ENCODE measurements at regions not wholly inside any gene's neighbourhood (a gene's known extent, or its start where the extent isn't known, plus 50 kb on each side); places are given as distances from the start of the nearest gene placed in this dataset.

GRCh38 chr4:124519196-124519595, 193.3 kb downstream of the ANKRD50 start:
- no peak overlapping the region for H3K4me3 ChIP-seq
- no peak overlapping the region for H3K27ac ChIP-seq

DNA sequence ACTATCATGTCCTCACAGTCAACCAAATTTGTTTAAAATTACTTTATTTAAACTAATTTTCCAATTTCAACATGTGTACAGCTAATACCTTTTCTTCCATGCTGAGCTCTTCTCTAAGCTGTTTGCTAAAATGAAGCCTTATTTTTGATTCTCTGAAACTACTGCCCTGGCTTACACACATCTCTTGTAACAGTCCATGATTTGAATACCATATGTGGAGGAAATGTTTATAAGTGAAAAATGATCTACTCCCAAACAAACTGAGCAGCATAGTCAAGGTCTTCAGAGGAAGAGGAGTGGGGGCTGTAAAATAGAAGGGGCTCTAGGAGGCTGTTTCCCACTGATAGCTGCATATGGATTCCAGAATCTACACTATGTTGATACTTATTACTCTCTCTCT, 188.7 kb downstream of the ANKRD50 start:
- H3K27ac ChIP-seq, result no peak overlapping the region
- H3K4me3 ChIP-seq, result no peak overlapping the region

DNA sequence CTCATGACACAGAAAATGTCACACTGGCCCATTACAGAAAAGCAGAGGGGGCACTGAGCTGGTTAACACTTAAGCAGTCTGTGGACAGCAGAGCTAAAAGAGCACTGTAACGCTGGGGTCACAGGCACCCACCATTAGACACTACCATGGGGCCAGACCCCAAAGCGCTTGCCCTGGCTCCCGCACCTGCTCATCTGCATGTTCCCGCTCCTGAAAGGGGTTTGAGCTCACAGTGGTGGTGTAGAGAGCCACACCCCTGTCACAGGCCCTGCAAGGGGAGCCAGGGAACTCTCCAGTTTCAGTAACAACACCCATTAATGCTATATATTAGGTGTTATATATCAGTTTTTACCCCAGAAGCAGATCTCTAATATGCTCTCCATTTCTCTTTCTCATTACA, 187.0 kb downstream of the ANKRD50 start:
- no peak overlapping the region for H3K27ac ChIP-seq
- H3K4me3 ChIP-seq, result no peak overlapping the region

DNA sequence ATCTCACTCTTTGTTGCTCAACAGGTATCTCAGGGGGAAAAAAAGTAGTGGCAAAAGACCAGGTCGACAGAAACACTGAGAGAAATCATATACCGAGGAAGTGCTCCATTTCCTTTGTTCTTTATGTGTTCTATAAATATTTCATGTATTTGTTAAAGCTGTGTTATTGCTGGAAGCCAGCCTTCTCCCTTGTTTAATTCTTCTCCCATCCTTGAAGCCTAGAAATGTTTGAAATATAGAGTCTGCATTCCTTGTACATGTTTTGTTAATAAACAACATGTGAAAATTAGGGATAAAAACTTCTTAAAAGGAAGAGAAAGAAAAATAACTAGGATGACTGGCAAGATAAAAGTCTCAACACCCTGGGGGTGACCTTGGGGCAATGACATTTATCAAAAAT, 186.2 kb downstream of the ANKRD50 start:
- Histone ChIP-seq H3K4me3 (no peak overlapping the region), H3K27ac (no peak overlapping the region)

- Histone ChIP-seq H3K4me3 (no peak overlapping the region), H3K27ac (no peak overlapping the region)
These were observed 185.8 kb downstream of the ANKRD50 start for GRCh38 chr4:124526769-124527168.

DNA sequence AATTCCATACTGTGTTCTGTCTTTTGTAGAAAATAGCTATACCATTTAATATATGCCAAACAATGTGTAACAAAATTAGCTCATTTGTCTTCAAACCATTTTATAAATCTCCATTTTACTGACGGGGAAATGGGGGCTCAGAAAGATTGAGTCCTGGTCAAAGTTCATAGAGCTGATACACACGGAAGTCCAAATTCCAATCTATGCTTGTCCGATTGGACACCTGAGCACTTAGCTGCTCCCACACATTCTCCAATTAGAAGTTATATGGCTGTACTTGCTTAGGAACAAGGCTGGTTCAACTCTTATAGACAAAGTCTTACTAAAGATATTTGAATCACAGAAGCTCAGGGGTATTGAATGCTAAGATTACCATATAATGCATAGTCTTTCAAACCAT, 185.2 kb downstream of the ANKRD50 start:
- Histone ChIP-seq H3K27ac (no peak overlapping the region), H3K4me3 (no peak overlapping the region)

- no peak overlapping the region for H3K4me3 ChIP-seq
- no peak overlapping the region for H3K27ac ChIP-seq
These were observed 183.4 kb downstream of the ANKRD50 start for GRCh38 chr4:124529131-124529530.

GRCh38 chr4:124530464-124531077, 182.0 kb downstream of the ANKRD50 start:
- H3K27ac ChIP-seq, result no peak overlapping the region

DNA sequence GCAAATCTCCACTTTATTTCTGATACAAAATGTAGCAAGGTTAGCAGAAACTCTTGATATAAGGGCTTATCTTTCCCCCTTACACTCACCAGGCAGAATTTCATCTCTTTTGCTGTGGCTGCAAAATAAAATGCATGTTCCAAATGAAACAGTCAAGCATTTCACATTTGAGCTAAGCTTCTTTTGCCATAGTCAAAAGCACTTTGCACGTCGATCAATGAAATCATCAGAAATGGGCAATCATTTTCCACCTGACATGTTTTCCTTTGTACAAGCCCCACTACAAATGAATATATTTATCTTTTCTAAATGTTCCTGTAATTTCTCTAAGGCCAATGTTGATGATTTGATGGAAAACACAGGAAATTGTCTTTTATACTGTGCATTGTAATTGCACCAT, 178.4 kb downstream of the ANKRD50 start:
- no peak overlapping the region for H3K4me3 ChIP-seq
- no peak overlapping the region for H3K27ac ChIP-seq

More at GRCh38 chr4:124530464-124531077, 182.0 kb downstream of the ANKRD50 start:
- no peak overlapping the region for H3K4me3 ChIP-seq

- Histone ChIP-seq H3K27ac (no peak overlapping the region), H3K4me3 (no peak overlapping the region)
These were observed 177.5 kb downstream of the ANKRD50 start for GRCh38 chr4:124535003-124535402.

DNA sequence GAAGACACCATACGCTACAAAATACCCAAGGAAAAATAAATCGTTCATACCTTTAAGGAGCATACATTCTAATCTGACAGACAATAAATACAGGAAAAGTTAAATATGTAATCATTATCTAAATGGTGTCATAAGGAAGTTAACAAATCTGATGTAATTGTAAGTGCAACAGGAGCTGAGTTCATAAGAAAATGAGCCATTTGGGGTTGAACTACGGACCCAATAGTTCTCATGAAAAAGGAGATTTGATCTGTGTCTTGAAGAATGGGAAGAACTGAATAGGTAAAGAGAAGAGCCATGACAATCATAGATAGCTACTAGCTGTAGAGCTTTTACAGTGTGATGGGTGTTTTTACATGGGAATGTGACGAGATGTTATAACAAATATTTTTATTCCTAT, 175.6 kb downstream of the ANKRD50 start:
- H3K4me3 ChIP-seq, result no peak overlapping the region
- H3K27ac ChIP-seq, result no peak overlapping the region

- H3K4me3 ChIP-seq, result no peak overlapping the region
- H3K27ac ChIP-seq, result no peak overlapping the region
These were observed 174.6 kb downstream of the ANKRD50 start for GRCh38 chr4:124537971-124538370.

- H3K27ac ChIP-seq, result no peak overlapping the region
- H3K4me3 ChIP-seq, result no peak overlapping the region
These were observed 172.5 kb downstream of the ANKRD50 start for GRCh38 chr4:124540014-124540413.

DNA sequence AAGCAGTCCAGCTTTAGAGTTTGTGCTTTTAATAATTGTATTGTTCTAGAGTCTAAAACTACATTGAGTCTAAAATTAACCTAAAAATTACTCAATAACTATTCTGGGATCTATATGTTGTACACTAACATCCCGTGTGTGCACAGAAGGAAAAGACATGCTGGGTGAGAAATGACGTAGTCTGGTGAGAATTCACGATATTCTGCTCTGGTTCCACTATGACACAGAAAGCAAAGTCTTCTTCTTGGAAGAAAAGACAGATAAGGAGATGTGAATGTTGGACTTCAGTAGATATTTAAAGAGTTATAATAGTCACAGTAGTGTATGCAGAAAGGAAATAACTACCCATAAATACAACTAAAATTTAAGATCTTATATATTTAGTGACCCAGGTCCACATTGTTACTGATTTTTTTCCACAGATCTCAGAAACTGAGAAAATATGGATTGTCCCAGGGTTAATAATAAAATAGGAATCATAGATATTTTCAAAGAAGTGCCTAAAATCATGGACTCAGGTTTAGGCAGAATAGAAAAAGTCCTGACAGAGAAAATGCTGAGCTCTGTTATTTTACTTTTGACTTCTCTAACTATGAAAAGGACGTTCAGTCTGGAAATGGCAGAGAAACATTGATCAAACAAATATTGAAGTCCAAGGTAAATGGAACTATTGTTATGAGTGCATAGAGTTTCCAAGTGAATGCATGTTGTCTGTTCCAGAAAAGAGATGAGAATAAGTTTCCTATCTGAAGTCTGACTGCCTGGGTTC, 170.7 kb downstream of the ANKRD50 start:
- Histone ChIP-seq H3K27ac (no peak overlapping the region), H3K4me3 (no peak overlapping the region)

- no peak overlapping the region for H3K4me3 ChIP-seq
- H3K27ac ChIP-seq, result no peak overlapping the region
These were observed 156.6 kb downstream of the ANKRD50 start for GRCh38 chr4:124555959-124556358.

- H3K4me3 ChIP-seq, result no peak overlapping the region
- H3K27ac ChIP-seq, result no peak overlapping the region
These were observed 148.4 kb downstream of the ANKRD50 start for GRCh38 chr4:124564121-124564520.

- no peak overlapping the region for H3K4me3 ChIP-seq
- H3K27ac ChIP-seq, result no peak overlapping the region
These were observed 147.2 kb downstream of the ANKRD50 start for GRCh38 chr4:124565371-124565770.

- H3K27ac ChIP-seq, result no peak overlapping the region
- no peak overlapping the region for H3K4me3 ChIP-seq
These were observed 146.5 kb downstream of the ANKRD50 start for GRCh38 chr4:124566030-124566429.

- H3K27ac ChIP-seq, result no peak overlapping the region
These were observed 139.5 kb downstream of the ANKRD50 start for GRCh38 chr4:124573056-124573455.

DNA sequence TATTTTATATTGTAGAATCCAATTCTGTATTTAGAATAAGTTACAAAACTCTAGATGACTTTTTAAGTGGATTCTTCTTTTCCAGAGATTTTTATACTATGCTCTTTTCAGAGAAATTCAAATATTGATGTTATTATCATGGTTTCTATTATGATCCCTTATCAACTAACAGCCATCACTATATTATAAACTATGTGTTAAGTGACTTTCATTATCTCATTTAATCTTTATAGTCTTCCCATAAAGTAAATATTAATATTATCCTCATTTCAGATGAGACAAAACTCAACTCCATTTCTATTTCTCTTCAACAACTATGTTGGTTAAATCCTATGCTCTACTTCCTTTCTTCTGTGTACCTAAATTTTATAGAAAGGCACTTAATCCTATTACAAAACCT, 132.6 kb downstream of the ANKRD50 start:
- H3K4me3 ChIP-seq, result no peak overlapping the region
- H3K27ac ChIP-seq, result no peak overlapping the region

More at GRCh38 chr4:124573056-124573455, 139.5 kb downstream of the ANKRD50 start:
- no peak overlapping the region for H3K4me3 ChIP-seq

DNA sequence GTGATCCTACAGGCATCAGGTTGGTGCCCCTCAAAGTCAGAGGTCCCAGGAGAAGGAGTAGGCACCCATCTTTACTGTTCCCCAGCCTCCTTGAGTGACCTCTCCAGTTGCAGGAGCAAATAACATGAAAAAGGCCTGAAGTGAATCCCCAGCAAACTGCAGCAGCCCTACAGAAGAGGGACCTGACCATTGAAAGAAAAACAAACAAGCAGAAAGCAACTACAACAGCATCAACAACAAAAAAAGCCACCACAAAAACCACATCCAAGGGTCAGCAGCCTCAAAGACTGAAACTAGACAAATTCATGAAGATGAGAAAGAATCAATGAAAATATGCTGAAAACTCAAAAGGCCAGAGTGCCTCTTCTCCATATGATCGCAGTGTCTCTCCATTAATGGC, 128.7 kb downstream of the ANKRD50 start:
- Histone ChIP-seq H3K4me3 (no peak overlapping the region), H3K27ac (no peak overlapping the region)

DNA sequence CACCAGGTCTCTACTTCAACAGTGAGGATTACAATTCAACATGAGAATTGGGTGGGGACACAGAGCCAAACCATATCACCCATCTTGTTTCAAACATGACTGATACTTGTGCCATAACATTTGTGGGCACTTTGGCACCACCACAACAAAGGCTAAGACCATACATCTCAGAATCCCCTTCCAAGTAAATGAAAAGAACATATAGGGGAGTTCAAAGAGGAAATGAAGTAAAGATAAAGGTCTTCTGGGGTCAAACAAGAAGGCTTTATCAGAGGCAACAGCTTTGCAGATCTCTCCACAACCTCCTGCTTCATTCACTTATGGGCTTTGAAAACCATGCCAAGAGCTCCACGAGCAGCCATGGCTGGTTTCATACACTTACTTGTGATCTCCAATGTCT, 122.7 kb downstream of the ANKRD50 start:
- Histone ChIP-seq H3K4me3 (no peak overlapping the region), H3K27ac (no peak overlapping the region)

Data from skin epidermis (tissue), 12 donors.